Prostate gland (tissue), 2 donors: ENCODE measurements at regions not wholly inside any gene's neighbourhood (a gene's known extent, or its start where the extent isn't known, plus 50 kb on each side); places are given as distances from the start of the nearest gene placed in this dataset.

Experiments
- CTCF ChIP-seq, 4 experiments: fragments of 200-600 bp in 2 of 4; fragments of 450-650 bp in 2 of 4; sonication (generic) in 2 of 4; IDR thresholded peaks; 1 replicate in 3 of 4; 2 replicates in 1 of 4; pipeline ENCODE4 v1.5.1; 2016 to 2019; ENCODE audit warnings: antibody characterized with exemption in 4 of 4, mild to moderate bottlenecking in 2 of 4, moderate library complexity in 2 of 4
- POLR2A ChIP-seq: fragments of 450-650 bp; IDR thresholded peaks from one replicate; pipeline ENCODE4 v1.6.1; 2016; ENCODE audit warnings: antibody characterized with exemption, mild to moderate bottlenecking

GRCh38 chr2:120917886-120918285 is 182.2 kb downstream of the GLI2 start:
- no peak for TF ChIP-seq CTCF (IDR thresholded peaks at IDR 0.05)
- no peak for TF ChIP-seq POLR2A
